Hematopoietic multipotent progenitor cell treated with erythropoietin and hydrocortisone succinate and interleukin-3 and kit ligand, for 8 days (in vitro differentiated cells): ENCODE measurements at regions not wholly inside any gene's neighbourhood (a gene's known extent, or its start where the extent isn't known, plus 50 kb on each side); places are given as distances from the start of the nearest gene placed in this dataset.
"Not testable (repeated sequence)": the region's sequence is repeated elsewhere in the genome, so short reads cannot be mapped to it uniquely, and the experiment has no call there.

Experiments
- DNase-seq: peaks from one replicate; pipeline ENCODE4 v3.0.0-alpha.2; 2015

- no peak for DNase-seq
These were observed 106.3 kb upstream of the SPATA12 start for GRCh38 chr3:56954125-56954524.

DNA sequence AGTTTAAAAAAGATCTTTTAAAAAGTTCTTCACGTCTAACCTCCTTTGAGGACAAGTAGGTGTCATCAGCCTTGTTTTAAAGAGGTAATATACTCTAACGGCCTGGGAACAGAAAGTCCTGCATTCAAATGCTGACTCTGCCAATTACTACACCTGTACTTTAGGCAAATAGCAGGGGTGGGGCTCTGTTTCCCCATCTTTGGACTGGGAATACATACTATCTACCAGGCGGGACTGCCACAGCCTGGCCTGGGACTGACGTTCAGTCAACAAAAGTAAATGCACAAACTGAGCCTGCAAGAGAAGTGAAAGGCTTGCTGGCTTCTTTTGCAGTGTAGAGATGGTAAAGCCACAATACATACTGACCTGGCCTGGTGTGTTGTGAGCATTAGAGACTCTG, 107.6 kb upstream of the SPATA12 start:
- DNase-seq, result no peak

GRCh38 chr3:56952061-56952460, 108.4 kb upstream of the SPATA12 start:
- no peak for DNase-seq

DNA sequence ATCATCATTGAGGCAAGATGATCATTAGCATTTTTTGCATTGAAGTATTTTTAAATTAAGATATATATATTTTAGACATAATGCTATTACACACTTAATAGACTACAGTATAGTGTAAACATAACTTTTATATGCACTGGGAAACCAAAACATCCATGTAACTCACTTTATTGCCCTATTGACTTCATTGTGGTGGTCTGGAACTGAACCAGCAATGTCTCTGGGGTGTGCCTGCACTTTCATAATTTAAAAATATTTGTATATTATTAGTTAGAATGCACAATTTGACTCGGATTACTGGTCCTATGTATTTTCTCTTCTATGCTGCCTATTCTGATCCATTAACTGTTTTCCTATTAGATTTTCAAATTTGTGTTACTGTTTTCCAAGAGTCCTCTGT, 109.1 kb upstream of the SPATA12 start:
- no peak for DNase-seq

GRCh38 chr3:56945378-56945777, 115.1 kb upstream of the SPATA12 start:
- DNase-seq, result not testable (repeated sequence)

GRCh38 chr3:56942523-56942922, 117.9 kb upstream of the SPATA12 start:
- no peak for DNase-seq

- DNase-seq, result no peak
These were observed 119.5 kb upstream of the SPATA12 start for GRCh38 chr3:56940976-56941375.

GRCh38 chr3:56940321-56940720, 120.1 kb upstream of the SPATA12 start:
- DNase-seq, result no peak

DNA sequence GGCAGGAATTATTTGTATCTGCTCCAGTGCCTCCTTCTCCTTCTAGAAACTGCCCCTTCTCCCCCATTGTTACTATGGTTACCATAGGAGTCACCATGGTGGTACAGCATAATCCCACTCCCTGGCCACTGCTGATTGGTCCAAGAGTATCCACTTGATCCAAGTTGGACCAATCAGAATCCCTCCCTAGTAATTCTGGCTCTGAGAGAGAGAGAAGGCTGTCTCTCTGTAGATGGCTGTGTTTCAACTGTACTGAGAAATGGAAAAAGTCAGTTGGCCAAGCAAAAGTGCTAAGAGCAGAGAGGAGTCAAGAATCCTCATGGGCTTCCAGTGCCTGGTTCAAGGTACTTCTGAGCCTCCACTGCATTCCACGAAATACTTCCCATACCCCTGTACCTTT, 120.6 kb upstream of the SPATA12 start:
- DNase-seq, result no peak

DNA sequence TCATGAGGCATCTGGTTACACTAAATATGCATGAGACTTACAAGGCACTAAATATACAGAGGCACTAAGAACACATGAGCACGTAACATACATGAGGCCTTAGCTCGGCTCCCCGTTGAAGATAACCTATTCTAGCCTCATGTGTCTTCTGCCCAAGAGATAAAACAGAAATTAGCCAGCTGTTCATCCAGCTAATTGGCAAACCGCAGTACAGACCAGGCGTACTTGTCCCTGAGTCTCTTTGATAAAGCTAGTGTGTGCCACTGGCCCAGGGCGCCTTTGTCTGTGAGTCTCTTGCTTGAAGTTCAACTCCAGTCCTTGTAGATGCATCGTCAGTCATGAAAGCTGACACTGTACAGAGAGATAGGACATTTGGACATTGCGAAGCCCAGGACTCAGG, 121.9 kb upstream of the SPATA12 start:
- DNase-seq, result peak; percentile 36

- no peak for DNase-seq
These were observed 122.9 kb upstream of the SPATA12 start for GRCh38 chr3:56937580-56937979.

- DNase-seq, result no peak
These were observed 124.7 kb upstream of the SPATA12 start for GRCh38 chr3:56935811-56936210.

DNA sequence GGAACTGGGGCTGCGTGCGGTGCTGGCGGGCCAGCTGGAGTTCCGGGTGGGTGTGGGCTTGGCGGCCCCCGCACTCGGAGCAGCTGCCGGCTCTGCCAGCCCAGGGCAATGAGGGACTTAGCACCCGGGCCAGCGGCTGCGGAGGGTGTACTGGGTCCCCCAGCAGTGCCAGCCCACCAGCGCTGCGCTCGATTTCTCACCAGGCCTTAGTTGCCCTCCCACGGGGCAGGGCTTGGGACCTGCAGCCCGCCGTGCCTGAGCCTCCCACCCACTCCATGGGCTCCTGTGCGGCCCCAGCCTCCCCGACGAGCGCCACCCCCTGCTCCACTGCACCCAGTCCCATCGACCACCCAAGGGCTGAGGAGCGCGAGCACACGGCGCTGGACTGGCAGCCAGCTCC, 126.0 kb upstream of the SPATA12 start:
- not testable (repeated sequence) for DNase-seq

- no peak for DNase-seq
These were observed 126.7 kb upstream of the SPATA12 start for GRCh38 chr3:56933803-56934202.

GRCh38 chr3:56932866-56933265, 127.6 kb upstream of the SPATA12 start:
- DNase-seq, result no peak

GRCh38 chr3:56931836-56932235, 128.6 kb upstream of the SPATA12 start:
- DNase-seq, result no peak

DNA sequence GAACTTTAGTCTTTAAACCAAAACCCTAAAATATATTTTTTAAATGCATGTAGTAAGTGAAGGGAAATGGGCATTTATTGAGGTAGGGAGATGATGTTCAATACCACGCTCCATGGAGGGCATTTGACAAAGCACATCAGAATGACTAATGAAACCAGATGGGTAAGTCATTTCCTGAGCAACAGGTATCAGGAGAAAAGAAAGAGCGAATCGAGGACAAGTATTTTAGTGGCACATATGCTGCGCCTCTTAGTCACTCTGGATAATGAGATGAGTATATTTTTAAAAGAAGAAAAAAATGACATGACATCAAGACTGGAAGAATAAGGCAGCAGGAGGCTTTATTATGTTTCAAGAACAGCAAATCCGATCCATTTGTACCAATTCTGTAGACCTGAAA, 129.0 kb upstream of the ARHGEF3 start:
- no peak for DNase-seq

GRCh38 chr3:56929809-56930615, 128.3 kb upstream of the ARHGEF3 start:
- no peak for DNase-seq

DNA sequence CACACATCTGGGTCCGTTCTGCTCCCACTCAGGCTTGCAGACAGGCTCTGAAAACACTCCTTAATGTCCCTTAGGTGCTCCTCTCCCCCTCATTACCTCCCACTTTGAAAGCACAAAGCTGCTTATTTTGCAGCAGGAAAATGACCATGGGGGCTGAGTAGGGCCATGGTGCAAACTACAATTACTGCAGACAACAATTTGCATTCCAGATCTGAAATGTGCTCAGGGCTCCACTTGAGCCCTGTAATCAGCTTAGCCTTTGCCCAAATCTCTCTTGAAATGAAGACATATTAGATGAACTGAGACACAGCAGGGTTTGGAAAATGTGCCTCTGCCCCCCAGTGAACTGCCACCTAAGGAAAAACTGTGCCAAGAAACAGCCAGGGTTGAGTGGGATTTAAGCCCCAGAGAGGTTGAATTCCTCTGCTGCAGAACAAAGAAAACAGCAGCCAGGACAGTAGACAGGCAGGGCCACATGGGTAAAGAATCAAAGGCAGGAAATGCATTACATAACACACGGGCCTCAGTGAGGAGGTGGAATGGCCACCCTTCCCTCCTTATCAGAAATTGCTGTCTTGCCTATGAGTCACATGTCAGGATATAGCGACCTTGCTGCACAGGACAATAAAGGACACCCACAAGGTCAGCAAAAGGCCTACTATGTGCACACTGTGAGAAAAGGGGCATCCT, 126.8 kb upstream of the ARHGEF3 start:
- DNase-seq, result peak; percentile 25

DNA sequence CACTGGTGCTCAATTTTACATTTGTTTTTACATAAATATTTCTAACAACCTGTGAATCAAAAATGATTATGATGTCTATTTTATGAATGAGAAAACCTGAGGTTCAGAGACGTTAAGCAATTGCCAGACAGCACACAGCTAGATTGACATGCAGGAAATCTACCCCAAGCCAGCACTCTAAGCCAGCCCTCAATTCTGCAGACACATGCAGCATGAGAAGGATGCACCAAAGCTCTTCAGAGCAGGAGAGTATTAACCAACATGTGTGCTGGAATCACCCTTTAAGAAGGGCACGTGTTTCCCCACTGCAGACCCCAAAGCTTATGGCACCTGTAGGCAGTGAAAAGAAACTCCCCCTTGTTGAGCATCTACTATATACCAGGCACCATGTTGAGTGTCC, 126.1 kb upstream of the ARHGEF3 start:
- no peak for DNase-seq

DNA sequence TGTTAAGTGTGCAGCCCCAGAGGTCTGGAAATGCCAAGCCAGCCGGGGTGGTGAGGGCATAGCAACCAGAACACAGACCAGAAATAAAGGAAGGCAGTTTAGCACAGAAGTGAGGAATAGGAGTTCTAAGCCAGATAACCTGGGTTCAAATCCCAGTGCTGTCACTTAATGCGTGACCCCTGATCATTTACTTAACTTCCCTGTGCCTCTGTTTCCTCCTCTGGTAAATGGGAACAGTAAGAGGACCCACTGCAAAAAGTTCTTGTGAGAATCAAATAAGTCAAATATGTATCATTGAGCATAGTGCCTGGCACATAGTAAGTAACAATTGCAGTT, 125.2 kb upstream of the ARHGEF3 start:
- DNase-seq, result no peak

GRCh38 chr3:56926243-56926946, 124.6 kb upstream of the ARHGEF3 start:
- DNase-seq, result no peak

GRCh38 chr3:56924700-56925099, 123.0 kb upstream of the ARHGEF3 start:
- DNase-seq, result not testable (repeated sequence)
